ENCODE measurements at regions not wholly inside any gene's neighbourhood (a gene's known extent, or its start where the extent isn't known, plus 50 kb on each side); places are given as distances from the start of the nearest gene placed in this dataset.

DNA sequence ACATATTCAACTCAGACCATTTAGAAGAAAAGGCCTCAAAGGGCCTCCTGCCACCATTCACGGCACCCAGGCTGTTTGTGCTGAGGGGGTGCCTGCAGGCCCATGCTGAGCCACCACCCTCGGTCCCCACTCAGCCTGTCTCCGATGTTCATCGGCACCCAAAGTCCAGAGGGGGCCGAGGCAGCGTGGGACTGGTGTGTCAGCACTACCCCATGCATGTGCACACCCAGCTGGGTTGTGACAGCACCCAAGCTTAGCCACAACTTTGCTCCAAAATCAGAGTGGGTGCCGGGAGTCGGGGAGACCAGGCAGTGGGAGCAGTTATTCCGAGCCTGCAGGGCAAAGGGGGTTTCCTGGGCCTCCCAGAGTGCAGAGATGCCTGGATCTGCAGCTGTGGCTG, 508.5 kb upstream of the ZNF717 start:
- TF ChIP-seq, protein P1, sequence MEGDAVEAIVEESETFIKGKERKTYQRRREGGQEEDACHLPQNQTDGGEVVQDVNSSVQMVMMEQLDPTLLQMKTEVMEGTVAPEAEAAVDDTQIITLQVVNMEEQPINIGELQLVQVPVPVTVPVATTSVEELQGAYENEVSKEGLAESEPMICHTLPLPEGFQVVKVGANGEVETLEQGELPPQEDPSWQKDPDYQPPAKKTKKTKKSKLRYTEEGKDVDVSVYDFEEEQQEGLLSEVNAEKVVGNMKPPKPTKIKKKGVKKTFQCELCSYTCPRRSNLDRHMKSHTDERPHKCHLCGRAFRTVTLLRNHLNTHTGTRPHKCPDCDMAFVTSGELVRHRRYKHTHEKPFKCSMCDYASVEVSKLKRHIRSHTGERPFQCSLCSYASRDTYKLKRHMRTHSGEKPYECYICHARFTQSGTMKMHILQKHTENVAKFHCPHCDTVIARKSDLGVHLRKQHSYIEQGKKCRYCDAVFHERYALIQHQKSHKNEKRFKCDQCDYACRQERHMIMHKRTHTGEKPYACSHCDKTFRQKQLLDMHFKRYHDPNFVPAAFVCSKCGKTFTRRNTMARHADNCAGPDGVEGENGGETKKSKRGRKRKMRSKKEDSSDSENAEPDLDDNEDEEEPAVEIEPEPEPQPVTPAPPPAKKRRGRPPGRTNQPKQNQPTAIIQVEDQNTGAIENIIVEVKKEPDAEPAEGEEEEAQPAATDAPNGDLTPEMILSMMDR (IDR thresholded peaks at IDR 0.05), result no peak
- TF ChIP-seq FOXM1 (IDR thresholded peaks at IDR 0.05; ENCODE audit: low read depth), result no peak
- TF ChIP-seq CHD2 (IDR thresholded peaks at IDR 0.05; ENCODE audit: low read length, partially characterized antibody), result no peak
- no peak for TF ChIP-seq GABPA (IDR thresholded peaks at IDR 0.05; ENCODE audit: low read depth)
- TF ChIP-seq, protein P2, sequence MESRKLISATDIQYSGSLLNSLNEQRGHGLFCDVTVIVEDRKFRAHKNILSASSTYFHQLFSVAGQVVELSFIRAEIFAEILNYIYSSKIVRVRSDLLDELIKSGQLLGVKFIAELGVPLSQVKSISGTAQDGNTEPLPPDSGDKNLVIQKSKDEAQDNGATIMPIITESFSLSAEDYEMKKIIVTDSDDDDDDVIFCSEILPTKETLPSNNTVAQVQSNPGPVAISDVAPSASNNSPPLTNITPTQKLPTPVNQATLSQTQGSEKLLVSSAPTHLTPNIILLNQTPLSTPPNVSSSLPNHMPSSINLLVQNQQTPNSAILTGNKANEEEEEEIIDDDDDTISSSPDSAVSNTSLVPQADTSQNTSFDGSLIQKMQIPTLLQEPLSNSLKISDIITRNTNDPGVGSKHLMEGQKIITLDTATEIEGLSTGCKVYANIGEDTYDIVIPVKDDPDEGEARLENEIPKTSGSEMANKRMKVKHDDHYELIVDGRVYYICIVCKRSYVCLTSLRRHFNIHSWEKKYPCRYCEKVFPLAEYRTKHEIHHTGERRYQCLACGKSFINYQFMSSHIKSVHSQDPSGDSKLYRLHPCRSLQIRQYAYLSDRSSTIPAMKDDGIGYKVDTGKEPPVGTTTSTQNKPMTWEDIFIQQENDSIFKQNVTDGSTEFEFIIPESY (IDR thresholded peaks at IDR 0.05; ENCODE audit: borderline replicate concordance, low read depth), result no peak
- TF ChIP-seq, protein P3, sequence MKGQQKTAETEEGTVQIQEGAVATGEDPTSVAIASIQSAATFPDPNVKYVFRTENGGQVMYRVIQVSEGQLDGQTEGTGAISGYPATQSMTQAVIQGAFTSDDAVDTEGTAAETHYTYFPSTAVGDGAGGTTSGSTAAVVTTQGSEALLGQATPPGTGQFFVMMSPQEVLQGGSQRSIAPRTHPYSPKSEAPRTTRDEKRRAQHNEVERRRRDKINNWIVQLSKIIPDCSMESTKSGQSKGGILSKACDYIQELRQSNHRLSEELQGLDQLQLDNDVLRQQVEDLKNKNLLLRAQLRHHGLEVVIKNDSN (IDR thresholded peaks at IDR 0.05; ENCODE audit: borderline replicate concordance, low read depth), result no peak
- TF ChIP-seq EZH2phosphoT487 (IDR thresholded peaks at IDR 0.05; ENCODE audit: borderline replicate concordance, low read depth), result no peak
